ENCODE measurements at regions not wholly inside any gene's neighbourhood (a gene's known extent, or its start where the extent isn't known, plus 50 kb on each side); places are given as distances from the start of the nearest gene placed in this dataset.

DNA sequence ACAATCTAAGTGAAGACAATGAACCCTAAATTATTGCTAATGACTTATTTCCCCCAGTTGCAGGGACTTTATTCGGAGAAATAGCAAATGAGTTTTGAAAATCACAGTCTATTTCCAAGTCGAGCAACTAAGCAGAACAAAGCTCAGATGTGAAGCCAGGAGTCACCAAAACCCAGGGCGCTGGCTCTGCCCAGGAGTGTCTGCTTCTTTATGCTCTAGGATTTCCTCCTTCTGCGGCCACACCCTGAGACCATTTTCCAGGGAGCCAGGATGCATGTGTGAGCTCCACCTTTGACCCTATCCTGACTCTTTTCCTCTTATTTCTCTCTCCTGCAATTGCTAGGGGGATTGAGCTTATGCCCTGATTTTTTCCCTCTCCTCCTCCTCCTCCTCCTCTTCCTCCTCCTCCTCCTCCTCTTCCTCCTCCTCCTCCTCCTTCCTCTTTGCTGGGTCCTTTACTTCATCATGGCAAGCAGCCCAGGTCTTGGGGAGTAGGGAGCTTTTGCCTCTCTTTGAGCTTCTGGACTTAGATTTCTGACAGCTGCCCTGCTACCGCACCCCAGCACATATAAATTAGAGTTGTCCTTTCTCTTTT is 234.4 kb downstream of the ARL4A start:
- no peaks in the 10 kb centered on the region for H3K27me3 ChIP-seq (ENCODE audit: low read length)
- no peak overlapping the region for H3K4me2 ChIP-seq (ENCODE audit: low read depth, low read length, poor library complexity, severe bottlenecking)
- H3K9ac ChIP-seq (ENCODE audit: low read length) = no peak overlapping the region
- no peaks in the 10 kb centered on the region for H3K79me2 ChIP-seq (ENCODE audit: insufficient read depth, low read length)
- H3K36me3 ChIP-seq (ENCODE audit: low read length) = no peaks in the 10 kb centered on the region
- no peak overlapping the region for H3K27ac ChIP-seq (ENCODE audit: low read depth, low read length)
- no peak overlapping the region for H2AFZ ChIP-seq (ENCODE audit: low read depth, low read length, severe bottlenecking)
- TF ChIP-seq CTCF (IDR thresholded peaks at IDR 0.05; ENCODE audit: insufficient read depth, low read length, poor library complexity, severe bottlenecking) = no peak
- TF ChIP-seq EZH2phosphoT487 (conservative IDR thresholded peaks at IDR 0.05; ENCODE audit: low read length) = no peak
- H3K4me3 ChIP-seq (ENCODE audit: insufficient read depth, low read length, poor library complexity, severe bottlenecking) = no peak overlapping the region
- no peaks in the 10 kb centered on the region for H3K9me3 ChIP-seq (ENCODE audit: insufficient read depth, low read length)
- no peaks in the 10 kb centered on the region for H3K9me2 ChIP-seq (replicated peaks; ENCODE audit: insufficient read depth, low read length)
- no peaks in the 10 kb centered on the region for H4K20me1 ChIP-seq (ENCODE audit: low read depth, low read length)
- no peaks in the 10 kb centered on the region for H3F3A ChIP-seq (ENCODE audit: insufficient read depth)

DNA sequence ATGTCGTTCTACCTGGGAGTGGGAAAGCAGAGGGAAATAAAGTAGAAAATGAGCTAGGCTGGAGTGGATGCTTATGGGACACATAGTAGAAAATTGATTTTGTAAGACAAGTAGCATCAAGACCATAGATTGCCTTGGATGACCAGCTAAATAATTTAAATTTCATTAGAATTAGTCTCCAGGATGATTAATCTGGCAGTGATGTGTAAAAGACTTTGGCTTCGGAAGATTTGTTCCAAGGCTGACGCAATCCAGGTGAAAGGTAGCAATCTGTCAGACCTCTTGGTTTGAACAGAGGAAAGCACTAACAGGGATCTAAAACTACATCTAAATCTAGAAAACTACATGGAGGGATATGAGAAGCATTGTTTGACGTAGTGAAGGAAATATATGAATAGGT is 236.5 kb downstream of the ARL4A start:
- Histone ChIP-seq H3K4me2 (ENCODE audit: low read depth, low read length, poor library complexity, severe bottlenecking) (no peak overlapping the region), H3K36me3 (ENCODE audit: low read length) (no peaks in the 10 kb centered on the region), H3K9me3 (ENCODE audit: insufficient read depth, low read length) (no peaks in the 10 kb centered on the region), H3K9me2 (replicated peaks; ENCODE audit: insufficient read depth, low read length) (no peaks in the 10 kb centered on the region), H4K20me1 (ENCODE audit: low read depth, low read length) (no peaks in the 10 kb centered on the region), H3K27ac (ENCODE audit: low read depth, low read length) (no peak overlapping the region), H3K4me3 (ENCODE audit: insufficient read depth, low read length, poor library complexity, severe bottlenecking) (no peak overlapping the region), H2AFZ (ENCODE audit: low read depth, low read length, severe bottlenecking) (no peak overlapping the region), H3K79me2 (ENCODE audit: insufficient read depth, low read length) (no peaks in the 10 kb centered on the region), H3F3A (ENCODE audit: insufficient read depth) (no peaks in the 10 kb centered on the region), H3K27me3 (ENCODE audit: low read length) (no peaks in the 10 kb centered on the region), H3K9ac (ENCODE audit: low read length) (no peak overlapping the region)
- TF ChIP-seq EZH2phosphoT487 (conservative IDR thresholded peaks at IDR 0.05; ENCODE audit: low read length) (no peak), CTCF (IDR thresholded peaks at IDR 0.05; ENCODE audit: insufficient read depth, low read length, poor library complexity, severe bottlenecking) (no peak)

- Histone ChIP-seq H3K9ac (ENCODE audit: low read length) (no peak overlapping the region), H3K9me3 (ENCODE audit: insufficient read depth, low read length) (no peaks in the 10 kb centered on the region), H3K27ac (ENCODE audit: low read depth, low read length) (no peak overlapping the region), H2AFZ (ENCODE audit: low read depth, low read length, severe bottlenecking) (no peak overlapping the region), H3K9me2 (replicated peaks; ENCODE audit: insufficient read depth, low read length) (no peaks in the 10 kb centered on the region), H3K4me2 (ENCODE audit: low read depth, low read length, poor library complexity, severe bottlenecking) (no peak overlapping the region), H4K20me1 (ENCODE audit: low read depth, low read length) (no peaks in the 10 kb centered on the region), H3F3A (ENCODE audit: insufficient read depth) (no peaks in the 10 kb centered on the region), H3K36me3 (ENCODE audit: low read length) (no peaks in the 10 kb centered on the region), H3K27me3 (ENCODE audit: low read length) (no peaks in the 10 kb centered on the region), H3K79me2 (ENCODE audit: insufficient read depth, low read length) (no peaks in the 10 kb centered on the region), H3K4me3 (ENCODE audit: insufficient read depth, low read length, poor library complexity, severe bottlenecking) (no peak overlapping the region)
- TF ChIP-seq EZH2phosphoT487 (conservative IDR thresholded peaks at IDR 0.05; ENCODE audit: low read length) = no peak
- TF ChIP-seq CTCF (IDR thresholded peaks at IDR 0.05; ENCODE audit: insufficient read depth, low read length, poor library complexity, severe bottlenecking) = no peak
Observed at GRCh38 chr7:12926206-12926605, 238.8 kb downstream of the ARL4A start.

Data from SU-DHL-6 (cell line).